H9 (cell line): ENCODE measurements at regions not wholly inside any gene's neighbourhood (a gene's known extent, or its start where the extent isn't known, plus 50 kb on each side); places are given as distances from the start of the nearest gene placed in this dataset.

Experiments used
- DNase-seq: peaks from one replicate; pipeline ENCODE4 v3.0.0-alpha.2; 2017
- H2AFZ ChIP-seq: one replicate; pipeline ENCODE4 v1.6.1; 2013; ENCODE audit warnings: mild to moderate bottlenecking, low read length, control low read depth, moderate library complexity
- H2AK5ac ChIP-seq: 2 replicates; pipeline ENCODE4 v1.6.1; 2013; ENCODE audit warnings: low read length, control low read depth, mixed read lengths; ENCODE audit not compliant: insufficient read length
- H2BK120ac ChIP-seq: one replicate; pipeline ENCODE4 v1.6.1; 2013; ENCODE audit warnings: low read depth, mild to moderate bottlenecking, low read length, control low read depth, inconsistent platforms; ENCODE audit not compliant: poor library complexity, severe bottlenecking
- H2BK12ac ChIP-seq: 2 replicates; pipeline ENCODE4 v1.6.1; 2013; ENCODE audit warnings: low read length, control low read depth, mixed read lengths, low read depth; ENCODE audit not compliant: insufficient read length
- H2BK15ac ChIP-seq: 2 replicates; pipeline ENCODE4 v1.6.1; 2013; ENCODE audit warnings: low read depth, low read length, control low read depth
- H2BK20ac ChIP-seq: one replicate; pipeline ENCODE4 v1.6.1; 2013; ENCODE audit warnings: low read depth, mild to moderate bottlenecking, low read length, control low read depth, inconsistent platforms; ENCODE audit not compliant: poor library complexity, severe bottlenecking
- H2BK5ac ChIP-seq: 2 replicates; pipeline ENCODE4 v1.6.1; 2013; ENCODE audit warnings: low read length, control low read depth, mixed read lengths; ENCODE audit not compliant: insufficient read length
- H3K14ac ChIP-seq: 2 replicates; pipeline ENCODE4 v1.6.1; 2013; ENCODE audit warnings: low read length, control low read depth; ENCODE audit not compliant: insufficient read depth
- H3K18ac ChIP-seq: 2 replicates; pipeline ENCODE4 v1.6.1; 2013; ENCODE audit warnings: low read depth, mild to moderate bottlenecking, mixed read lengths, low read length, control low read depth; ENCODE audit not compliant: insufficient read length
- H3K23ac ChIP-seq: 2 replicates; pipeline ENCODE4 v1.6.1; 2013; ENCODE audit warnings: low read length, control low read depth, mixed read lengths, low read depth; ENCODE audit not compliant: insufficient read length
- H3K23me2 ChIP-seq: 2 replicates; pipeline ENCODE4 v1.6.1; 2013; ENCODE audit warnings: low read depth, mild to moderate bottlenecking, mixed read lengths, low read length, control low read depth; ENCODE audit not compliant: insufficient read length, poor library complexity, severe bottlenecking
- H3K27ac ChIP-seq: 2 replicates; pipeline ENCODE4 v1.5.1; 2013; ENCODE audit warnings: low read length, control low read depth, mixed read lengths, low read depth; ENCODE audit not compliant: insufficient read length
- H3K27me3 ChIP-seq: 2 replicates; pipeline ENCODE4 v1.6.1; 2013; ENCODE audit warnings: low read length, control low read depth, inconsistent platforms; ENCODE audit not compliant: insufficient read depth
- H3K4ac ChIP-seq: 2 replicates; pipeline ENCODE4 v1.6.1; 2013; ENCODE audit warnings: low read depth, mild to moderate bottlenecking, control low read depth, inconsistent platforms, low read length, moderate library complexity
- H3K4me1 ChIP-seq: 2 replicates; pipeline ENCODE4 v1.6.1; 2013; ENCODE audit warnings: low read length, control low read depth, inconsistent platforms; ENCODE audit not compliant: insufficient read depth
- H3K4me2 ChIP-seq: 2 replicates; pipeline ENCODE4 v1.6.1; 2013; ENCODE audit warnings: low read length, control low read depth, mixed read lengths; ENCODE audit not compliant: insufficient read length, insufficient read depth
- H3K56ac ChIP-seq: 2 replicates; pipeline ENCODE4 v1.6.1; 2013; ENCODE audit warnings: low read depth, mild to moderate bottlenecking, mixed read lengths, low read length, control low read depth; ENCODE audit not compliant: insufficient read length
- H3K79me1 ChIP-seq: 2 replicates; pipeline ENCODE4 v1.6.1; 2013; ENCODE audit warnings: low read depth, mild to moderate bottlenecking, moderate library complexity, low read length, control low read depth, inconsistent platforms; ENCODE audit not compliant: insufficient read depth, poor library complexity, severe bottlenecking
- H3K79me2 ChIP-seq: 2 replicates; pipeline ENCODE4 v1.6.1; 2013; ENCODE audit warnings: low read length, control low read depth, inconsistent platforms; ENCODE audit not compliant: insufficient read depth
- H3K9ac ChIP-seq: 2 replicates; pipeline ENCODE4 v1.6.1; 2013; ENCODE audit warnings: low read length, control low read depth, mixed read lengths; ENCODE audit not compliant: insufficient read length; ENCODE audit errors: extremely low read depth
- H3K9me3 ChIP-seq: one replicate; pipeline ENCODE4 v1.6.1; 2013; ENCODE audit warnings: low read depth, low read length, inconsistent platforms; ENCODE audit not compliant: control insufficient read depth
- H3T11ph ChIP-seq: one replicate; pipeline ENCODE4 v1.6.1; 2013; ENCODE audit warnings: mild to moderate bottlenecking, low read length, control low read depth, inconsistent platforms
- H4K20me1 ChIP-seq: one replicate; pipeline ENCODE4 v1.6.1; 2013; ENCODE audit not compliant: control insufficient read depth, insufficient read length, insufficient read depth
- H4K5ac ChIP-seq: 2 replicates; pipeline ENCODE4 v1.6.1; 2013; ENCODE audit warnings: low read depth, mild to moderate bottlenecking, mixed read lengths, low read length, control low read depth; ENCODE audit not compliant: insufficient read length
- H4K8ac ChIP-seq: replicated peaks from 2 replicates; pipeline ENCODE4 v1.6.1; 2013; ENCODE audit warnings: low read length, control low read depth, mixed read lengths, low read depth; ENCODE audit not compliant: insufficient read length
- H4K91ac ChIP-seq: 2 replicates; pipeline ENCODE4 v1.6.1; 2013; ENCODE audit warnings: low read depth, mild to moderate bottlenecking, moderate library complexity, mixed read lengths, low read length, control low read depth; ENCODE audit not compliant: insufficient read length
- H3K27ac Mint-ChIP-seq, 3 experiments: 2 replicates in 2 of 3; 3 replicates in 1 of 3; pipeline ENCODE4 v1.8.0; 2020 to 2021; ENCODE audit warnings: mixed read lengths in 3 of 3, mild to moderate bottlenecking in 1 of 3, moderate library complexity in 1 of 3
- H3K27me3 Mint-ChIP-seq: 2 replicates; pipeline ENCODE4 v1.8.0; 2021; ENCODE audit warnings: low read depth, mild to moderate bottlenecking, moderate library complexity, mixed read lengths
- H3K36me3 Mint-ChIP-seq, 3 experiments: 2 replicates in 2 of 3; 3 replicates in 1 of 3; pipeline ENCODE4 v1.8.0; 2020 to 2021; ENCODE audit warnings: low read depth in 3 of 3, mixed read lengths in 3 of 3; ENCODE audit not compliant: insufficient read depth in 1 of 3
- H3K4me1 Mint-ChIP-seq, 2 experiments: 2 replicates each; pipeline ENCODE4 v1.8.0; 2020; ENCODE audit warnings: mixed read lengths in 2 of 2
- H3K4me3 Mint-ChIP-seq, 2 experiments: 2 replicates in 1 of 2; 3 replicates in 1 of 2; pipeline ENCODE4 v1.8.0; 2020 to 2021; ENCODE audit warnings: mild to moderate bottlenecking in 2 of 2, mixed read lengths in 2 of 2, moderate library complexity in 1 of 2
- H3K9me3 Mint-ChIP-seq, 2 experiments: 2 replicates in 1 of 2; 3 replicates in 1 of 2; pipeline ENCODE4 v1.8.0; 2020; ENCODE audit warnings: mild to moderate bottlenecking in 2 of 2, mixed read lengths in 2 of 2, moderate library complexity in 1 of 2
- WGBS: extraction: QIAGEN DNeasy Blood & Tissue Kit; methylation state at CpG from one replicate; pipeline ENCODE4 v1.1.7; 2013; ENCODE audit warnings: missing lambda C conversion rate, low lambda C conversion rate, mixed read lengths; ENCODE audit not compliant: insufficient read length; ENCODE audit errors: extremely low coverage; 5-methylcytosine and 5-hydroxymethylcytosine counted together
- TF ChIP-seq, protein P1 (sequence below): fragments of 200-600 bp; sonication (generic); conservative IDR thresholded peaks from 3 replicates; pipeline ENCODE4 v1.8.0; 2021; ENCODE audit warnings: antibody characterized with exemption, mild to moderate bottlenecking

GRCh38 chr6:19968201-19968600 is 131.0 kb downstream of the ID4 start:
- no peaks in the 10 kb centered on the region for H3K79me2 ChIP-seq
- H3K27me3 Mint-ChIP-seq, result no peaks in the 10 kb centered on the region; the same call in 1 of the 2 replicates
- no peak overlapping the region for H2BK5ac ChIP-seq
- no peaks in the 10 kb centered on the region for H3K4me1 Mint-ChIP-seq
- no peak overlapping the region for H3K56ac ChIP-seq
- no peak overlapping the region for H2AK5ac ChIP-seq
- no peaks in the 10 kb centered on the region for H3K79me1 ChIP-seq
- H4K20me1 ChIP-seq, result no peaks in the 10 kb centered on the region
- no peaks in the 10 kb centered on the region for H3K27me3 ChIP-seq
- TF ChIP-seq, protein P1, sequence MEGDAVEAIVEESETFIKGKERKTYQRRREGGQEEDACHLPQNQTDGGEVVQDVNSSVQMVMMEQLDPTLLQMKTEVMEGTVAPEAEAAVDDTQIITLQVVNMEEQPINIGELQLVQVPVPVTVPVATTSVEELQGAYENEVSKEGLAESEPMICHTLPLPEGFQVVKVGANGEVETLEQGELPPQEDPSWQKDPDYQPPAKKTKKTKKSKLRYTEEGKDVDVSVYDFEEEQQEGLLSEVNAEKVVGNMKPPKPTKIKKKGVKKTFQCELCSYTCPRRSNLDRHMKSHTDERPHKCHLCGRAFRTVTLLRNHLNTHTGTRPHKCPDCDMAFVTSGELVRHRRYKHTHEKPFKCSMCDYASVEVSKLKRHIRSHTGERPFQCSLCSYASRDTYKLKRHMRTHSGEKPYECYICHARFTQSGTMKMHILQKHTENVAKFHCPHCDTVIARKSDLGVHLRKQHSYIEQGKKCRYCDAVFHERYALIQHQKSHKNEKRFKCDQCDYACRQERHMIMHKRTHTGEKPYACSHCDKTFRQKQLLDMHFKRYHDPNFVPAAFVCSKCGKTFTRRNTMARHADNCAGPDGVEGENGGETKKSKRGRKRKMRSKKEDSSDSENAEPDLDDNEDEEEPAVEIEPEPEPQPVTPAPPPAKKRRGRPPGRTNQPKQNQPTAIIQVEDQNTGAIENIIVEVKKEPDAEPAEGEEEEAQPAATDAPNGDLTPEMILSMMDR, result no peak
- H4K91ac ChIP-seq, result no peak overlapping the region
- WGBS, result no CpG with 5 or more reads among the region's 1 CpG
- no peak overlapping the region for H2BK20ac ChIP-seq
- H2BK12ac ChIP-seq, result no peak overlapping the region
- H3K23me2 ChIP-seq, result no peaks in the 10 kb centered on the region
- H3K36me3 Mint-ChIP-seq, result no peaks in the 10 kb centered on the region
- no peak overlapping the region for H3T11ph ChIP-seq
- H2AFZ ChIP-seq, result no peak overlapping the region
- no peak overlapping the region for H3K18ac ChIP-seq
- no peak overlapping the region for H3K27ac ChIP-seq
- no peak overlapping the region for H2BK120ac ChIP-seq
- no peaks in the 10 kb centered on the region for H3K4me1 ChIP-seq
- no peaks in the 10 kb centered on the region for H3K9me3 ChIP-seq
- no peak overlapping the region for H3K4me2 ChIP-seq
- H3K27ac Mint-ChIP-seq, result no peak overlapping the region
- no peak overlapping the region for H4K5ac ChIP-seq
- no peak overlapping the region for H3K23ac ChIP-seq
- H3K4me3 Mint-ChIP-seq, result no peak overlapping the region
- H3K9me3 Mint-ChIP-seq, result no peaks in the 10 kb centered on the region
- H4K8ac ChIP-seq, result no peak overlapping the region
- no peak overlapping the region for H3K4ac ChIP-seq
- no peak overlapping the region for H3K9ac ChIP-seq
- no peak overlapping the region for H3K14ac ChIP-seq
- H2BK15ac ChIP-seq, result no peak overlapping the region
- no peak for DNase-seq
